Fibroblast of the conjunctiva (primary cell): ENCODE measurements at regions not wholly inside any gene's neighbourhood (a gene's known extent, or its start where the extent isn't known, plus 50 kb on each side); places are given as distances from the start of the nearest gene placed in this dataset.
"Not testable (repeated sequence)": the region's sequence is repeated elsewhere in the genome, so short reads cannot be mapped to it uniquely, and the experiment has no call there.

Source experiments
- DNase-seq: peaks from one replicate; pipeline ENCODE4 v3.0.0-alpha.2; 2010; ENCODE audit warnings: low read depth

- DNase-seq: no peak
Measured at GRCh38 chr12:115811045-115811444, 466.4 kb downstream of the MED13L start.

DNA sequence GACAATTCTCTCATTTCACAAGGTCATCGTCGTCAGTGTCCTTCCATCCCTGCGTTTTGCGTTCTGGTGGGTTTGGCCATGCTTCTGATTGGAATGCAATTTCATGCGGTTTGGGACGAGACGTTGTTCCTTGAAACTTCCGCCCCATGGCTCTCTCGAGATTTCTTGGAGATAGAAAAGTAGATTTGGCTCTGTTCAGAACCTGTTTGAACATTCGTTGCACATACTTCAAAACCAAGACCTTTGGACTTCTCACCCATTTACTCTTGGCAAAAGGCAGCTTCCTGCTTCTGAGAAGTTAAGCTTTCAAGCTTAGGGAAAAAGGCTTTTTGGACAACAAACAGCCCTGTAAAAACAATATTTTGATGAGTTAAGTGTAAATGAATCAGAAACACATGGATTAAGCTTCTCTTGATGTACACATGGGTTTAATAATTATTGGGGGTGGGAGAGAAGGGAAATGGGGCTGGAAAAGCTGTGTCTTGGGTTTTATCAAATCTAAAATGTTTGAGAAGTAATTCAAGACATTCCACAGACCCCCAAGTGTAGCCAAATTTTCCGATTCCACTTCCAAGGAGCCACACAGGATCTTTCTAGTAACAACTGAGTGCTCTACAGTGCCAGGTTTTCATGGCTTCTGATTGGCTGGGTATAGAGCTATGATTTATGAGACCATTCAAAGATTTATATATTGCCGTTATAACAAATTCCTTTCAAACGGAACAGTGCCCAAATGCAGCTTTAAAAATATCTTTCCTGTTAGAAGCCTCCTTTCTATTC lies 467.2 kb downstream of the MED13L start:
- DNase-seq: no peak

DNA sequence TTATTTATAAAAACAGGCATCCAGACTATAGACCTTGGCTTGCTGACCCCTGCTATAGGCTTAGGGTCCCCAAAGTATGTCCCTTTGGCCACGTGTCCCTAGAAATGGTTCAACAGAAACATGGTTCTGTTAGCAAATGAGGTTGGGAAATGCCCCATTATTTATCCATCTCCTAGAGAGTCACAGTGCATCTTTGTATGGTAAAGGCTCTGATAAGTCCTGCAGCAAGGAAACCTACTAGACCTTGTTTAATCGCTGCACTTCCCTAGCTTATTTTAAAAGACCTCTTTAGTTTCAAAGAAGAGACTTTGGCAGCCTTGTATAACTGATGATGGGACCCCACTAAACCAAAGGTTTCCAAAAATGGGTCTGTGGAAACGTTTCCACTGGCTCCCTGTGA lies 471.5 kb downstream of the MED13L start:
- no peak for DNase-seq

DNA sequence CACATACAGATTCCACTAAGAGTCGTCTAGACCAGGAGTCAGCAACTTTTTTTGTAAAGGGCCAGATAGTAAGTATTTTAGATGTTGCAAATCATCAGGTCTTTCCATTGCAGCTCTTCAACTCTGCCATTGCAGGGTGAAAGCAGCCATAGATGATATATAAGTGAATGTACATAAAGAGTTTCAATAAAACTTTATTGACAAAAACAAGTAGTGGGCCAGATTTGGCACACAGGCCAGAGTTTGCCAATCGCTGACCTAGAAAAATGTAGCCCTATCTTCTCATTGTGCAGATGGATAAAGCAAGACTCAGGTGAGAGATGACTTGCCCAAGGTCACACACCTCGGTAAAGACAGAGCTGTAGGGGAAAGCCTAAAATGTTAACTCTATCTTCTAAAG lies 474.7 kb downstream of the MED13L start:
- no peak for DNase-seq

GRCh38 chr12:115801871-115802270 lies 475.6 kb downstream of the MED13L start:
- DNase-seq: no peak

- DNase-seq: no peak
Measured at GRCh38 chr12:115799610-115800009, 477.9 kb downstream of the MED13L start.

- DNase-seq: no peak
Measured at GRCh38 chr12:115798309-115798917, 479.1 kb downstream of the MED13L start.

GRCh38 chr12:115794659-115795081 lies 482.8 kb downstream of the MED13L start:
- DNase-seq: no peak

GRCh38 chr12:115791331-115791730 lies 486.2 kb downstream of the MED13L start:
- no peak for DNase-seq

GRCh38 chr12:115790526-115790925 lies 487.0 kb downstream of the MED13L start:
- DNase-seq: no peak

GRCh38 chr12:115786490-115786889 lies 491.0 kb downstream of the MED13L start:
- not testable (repeated sequence) for DNase-seq

- no peak for DNase-seq
Measured at GRCh38 chr12:115785548-115785947, 491.9 kb downstream of the MED13L start.

- DNase-seq: no peak
Measured at GRCh38 chr12:115776399-115776798, 501.1 kb downstream of the MED13L start.

- DNase-seq: no peak
Measured at GRCh38 chr12:115774148-115774895, 503.2 kb downstream of the MED13L start.

DNA sequence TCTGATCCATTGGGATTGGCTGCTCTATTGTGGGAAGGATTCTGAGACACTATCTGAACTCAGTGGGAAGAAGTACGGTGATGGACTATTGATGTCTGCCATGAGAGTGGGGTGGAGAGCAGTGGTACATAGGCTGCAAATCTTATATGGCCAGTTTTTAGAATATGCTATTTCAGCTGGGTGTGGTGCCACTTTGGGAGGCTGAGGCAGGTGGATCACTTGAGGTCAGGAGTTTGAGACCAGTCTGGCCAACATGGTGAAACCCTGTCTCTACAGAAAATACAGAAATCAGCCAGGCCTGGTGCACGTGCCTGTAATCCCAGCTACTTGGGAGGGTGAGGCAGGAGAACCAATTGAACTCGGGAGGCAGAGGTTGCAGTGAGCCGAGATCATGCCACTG lies 505.9 kb downstream of the MED13L start:
- DNase-seq: no peak

DNA sequence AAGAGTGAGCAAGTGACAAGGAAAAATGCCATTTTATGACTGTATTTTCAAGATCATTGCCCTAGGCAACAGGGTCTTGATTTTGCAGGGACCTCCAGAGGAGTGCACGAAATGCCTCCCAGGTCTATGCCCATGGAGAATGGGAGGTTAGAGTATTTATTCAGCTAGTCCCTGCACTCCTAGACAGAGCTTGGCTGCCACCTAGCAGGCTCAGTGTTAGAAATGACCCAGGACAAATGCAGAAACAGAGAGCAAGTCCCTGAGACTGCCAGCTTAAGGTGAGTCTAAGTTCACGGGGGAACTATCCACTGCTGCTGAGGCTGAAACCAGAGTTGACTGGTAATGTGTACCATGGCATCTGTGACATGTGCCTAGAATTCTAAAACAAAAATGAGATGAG lies 506.4 kb downstream of the MED13L start:
- no peak for DNase-seq

DNA sequence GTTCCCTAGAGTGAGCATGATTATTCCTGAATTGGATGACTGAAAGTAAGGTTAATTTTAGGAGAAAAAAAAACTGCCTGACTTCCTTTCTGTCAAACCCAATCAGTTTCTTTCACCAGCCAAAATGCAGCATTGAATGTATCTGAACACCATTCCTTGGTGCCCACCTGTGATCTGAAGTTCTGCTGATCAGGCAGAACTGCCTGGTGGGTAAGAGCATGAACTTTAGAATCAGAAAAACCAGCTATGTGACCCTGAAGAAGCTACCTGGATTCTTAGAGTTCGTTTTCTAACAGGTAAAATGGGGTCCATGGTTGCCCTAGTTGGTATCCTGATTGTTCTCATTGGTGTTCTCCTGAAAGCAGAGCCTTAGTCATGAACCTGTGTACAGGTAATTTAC lies 506.9 kb downstream of the MED13L start:
- DNase-seq: no peak

- no peak for DNase-seq
Measured at GRCh38 chr12:115767916-115768315, 509.6 kb downstream of the MED13L start.

DNA sequence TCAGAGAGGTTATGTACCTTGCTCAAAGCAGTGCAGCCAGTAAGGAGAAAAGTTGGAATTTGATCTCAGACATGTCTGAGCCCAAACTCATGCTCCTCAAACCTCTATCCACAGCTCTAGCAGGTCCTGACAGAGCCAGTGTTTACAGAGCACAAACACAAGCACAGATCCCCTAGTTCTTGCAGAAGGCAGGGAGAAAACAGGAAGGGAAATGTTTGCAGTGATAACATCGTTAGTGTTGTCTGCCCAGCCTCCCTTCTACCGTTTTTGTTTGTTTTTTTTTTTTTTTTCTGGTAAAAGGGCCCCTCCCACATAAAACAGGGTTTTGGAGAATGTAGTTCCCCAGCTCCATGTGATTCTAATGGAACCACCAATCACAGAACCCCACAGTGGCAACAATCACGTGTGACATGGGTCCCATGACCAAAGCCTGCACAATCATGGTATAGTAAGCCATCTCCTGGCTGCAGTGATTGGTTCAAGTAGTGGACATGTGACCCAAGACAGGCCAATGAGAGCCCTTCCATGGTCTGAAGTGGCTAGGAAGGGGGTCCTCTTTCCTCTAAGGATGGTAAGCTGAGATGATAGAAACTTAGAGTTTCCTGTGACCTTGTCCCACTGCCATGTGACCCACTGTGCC lies 513.4 kb downstream of the MED13L start:
- no peak for DNase-seq

DNA sequence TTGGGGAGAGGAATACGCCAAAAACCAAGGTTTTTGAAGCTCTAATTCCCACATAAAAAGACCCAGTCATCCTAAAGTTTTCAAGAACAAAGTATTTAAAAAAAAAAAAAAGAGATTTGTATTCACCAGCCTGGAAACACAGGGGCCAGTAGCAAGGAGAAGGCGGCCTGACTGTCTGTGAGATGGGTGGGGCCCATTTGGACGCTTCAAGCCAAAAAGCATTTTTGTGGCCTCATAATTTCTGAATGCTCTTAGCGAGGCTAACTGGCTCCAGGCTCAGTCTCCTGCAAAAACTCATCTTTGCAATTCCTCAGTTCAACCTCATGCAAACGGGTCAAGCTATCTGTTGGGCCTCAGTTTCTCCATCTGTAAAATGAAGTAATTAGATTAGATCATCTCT lies 514.1 kb downstream of the MED13L start:
- peak; percentile 3 for DNase-seq

- DNase-seq: no peak
Measured at GRCh38 chr12:115762936-115763335, 514.6 kb downstream of the MED13L start.

DNA sequence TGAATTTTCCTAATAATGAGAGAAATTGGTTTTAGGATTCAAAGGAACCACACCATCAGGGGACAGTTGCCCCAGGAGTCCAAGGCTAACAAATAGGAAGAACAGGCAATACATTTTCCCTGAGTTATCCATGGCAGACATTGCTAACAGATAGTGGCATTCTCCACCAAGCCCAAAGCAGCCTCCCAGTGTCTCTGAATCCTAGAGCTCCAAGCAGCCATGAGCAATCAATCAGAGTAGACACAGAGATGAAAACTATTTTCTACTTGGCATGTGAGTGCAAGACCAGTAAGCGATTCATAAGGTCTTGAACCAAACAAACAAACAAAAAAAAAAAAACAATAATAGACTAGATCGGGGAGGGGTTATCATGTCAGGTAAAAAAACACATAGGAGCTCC lies 515.7 kb downstream of the MED13L start:
- no peak for DNase-seq

GRCh38 chr12:115760231-115760630 lies 517.3 kb downstream of the MED13L start:
- DNase-seq: no peak
